K562 (cell line): ENCODE measurements at regions not wholly inside any gene's neighbourhood (a gene's known extent, or its start where the extent isn't known, plus 50 kb on each side); places are given as distances from the start of the nearest gene placed in this dataset.

Source experiments
- ATAC-seq: fragments of 200-7000 bp; cut with Tn5 transposase; 3 replicates; pipeline ENCODE4 v1.9.1; 2020; ENCODE audit warnings: moderate library complexity
- BruUV-seq: library from RNA; stranded (reverse); fragments of 400-500 nt; replicated peaks from 2 replicates; lab custom pipeline; 2021; lab: Mats Ljungman, UMichigan
- CTCF ChIA-PET: fragments of 300-600 bp; formaldehyde crosslinking; extraction: SDS; loops from one replicate; lab custom pipeline; 2021; ENCODE audit warnings: low intra/inter-chr PET ratio; lab: Yijun Ruan, JAX
- POLR2A ChIA-PET: fragments of 300-600, 350-650 bp; sonication (Branson Sonifier 250); formaldehyde crosslinking; extraction: SDS; loops from one replicate; lab custom pipeline; 2021; ENCODE audit warnings: antibody characterized with exemption, inconsistent platforms; lab: Yijun Ruan, JAX
- DNase-seq, 4 experiments: peaks; one replicate each; pipeline versions ENCODE4 v3.0.0 to v3.0.0-alpha.2; 2011 to 2018; ENCODE audit warnings: low spot score in 3 of 4, mixed read lengths in 3 of 4; ENCODE audit errors: extremely low read depth in 1 of 4
- FAIRE-seq: peaks from 2 replicates; lab custom pipeline; 2011; peaks lifted over from hg19 to GRCh38; lab: Jason Lieb, UNC
- H2AFZ ChIP-seq: 2 replicates; pipeline ENCODE4 v1.6.0; 2011; ENCODE audit warnings: low read depth, low read length, control low read depth, inconsistent platforms
- H3K27ac ChIP-seq: fragments of 200-600 bp; 3 replicates; pipeline ENCODE4 v1.8.0; 2011; ENCODE audit warnings: low read depth, mild to moderate bottlenecking, control low read depth, inconsistent platforms, low read length, moderate library complexity, mixed read lengths; ENCODE audit errors: extremely low read depth
- H3K27me3 ChIP-seq, 2 experiments: fragments of 300-600 bp in 1 of 2; 2 replicates in 1 of 2; 3 replicates in 1 of 2; pipeline versions ENCODE4 v1.6.0 to v1.8.0; 2011; ENCODE audit warnings: inconsistent platforms in 2 of 2, low read length in 2 of 2, mild to moderate bottlenecking in 1 of 2, mixed read lengths in 1 of 2, moderate library complexity in 1 of 2; ENCODE audit not compliant: control insufficient read depth in 2 of 2, insufficient read depth in 2 of 2
- H3K36me3 ChIP-seq: fragments of 300-600 bp; 3 replicates; pipeline ENCODE4 v1.8.0; 2011; ENCODE audit warnings: mild to moderate bottlenecking, low read length, inconsistent platforms; ENCODE audit not compliant: control insufficient read depth, insufficient read depth
- H3K4me1 ChIP-seq, 2 experiments: fragments of 200-600 bp in 1 of 2; replicated peaks in 1 of 2; 2 replicates in 1 of 2; 3 replicates in 1 of 2; pipeline versions ENCODE4 v1.5.1 to v1.8.0; 2011; ENCODE audit warnings: inconsistent platforms in 2 of 2, low read length in 2 of 2, mild to moderate bottlenecking in 1 of 2, mixed read lengths in 1 of 2, moderate library complexity in 1 of 2; ENCODE audit not compliant: control insufficient read depth in 2 of 2, insufficient read depth in 2 of 2
- H3K4me2 ChIP-seq: 2 replicates; pipeline ENCODE4 v1.6.1; 2011; ENCODE audit warnings: low read length, control low read depth, inconsistent platforms, mixed read lengths; ENCODE audit not compliant: insufficient read depth
- H3K4me3 ChIP-seq: fragments of 200-600 bp; sonication (generic), shearing (Covaris generic); 2 replicates; pipeline ENCODE4 v1.5.1; 2016; ENCODE audit warnings: control low read depth, inconsistent platforms
- H3K79me2 ChIP-seq: fragments of 200-600 bp; 3 replicates; pipeline ENCODE4 v1.8.0; 2011; ENCODE audit warnings: low read length, inconsistent platforms; ENCODE audit not compliant: control insufficient read depth, insufficient read depth
- H3K9ac ChIP-seq, 2 experiments: 2 replicates each; pipeline versions ENCODE4 v1.6.0 to v1.6.1; 2011; ENCODE audit warnings: low read depth in 2 of 2, low read length in 2 of 2, control low read depth in 1 of 2, inconsistent platforms in 1 of 2, mild to moderate bottlenecking in 1 of 2, mixed read lengths in 1 of 2; ENCODE audit not compliant: insufficient read depth in 1 of 2
- H3K9me1 ChIP-seq: one replicate; pipeline ENCODE4 v1.6.0; 2011; ENCODE audit warnings: inconsistent platforms, mild to moderate bottlenecking, low read length, moderate library complexity; ENCODE audit not compliant: control insufficient read depth, insufficient read depth
- H3K9me3 ChIP-seq: replicated peaks from 2 replicates; pipeline ENCODE4 v1.5.1; 2011; ENCODE audit warnings: low read depth, low read length, inconsistent platforms; ENCODE audit not compliant: control insufficient read depth, insufficient read depth
- H4K20me1 ChIP-seq: replicated peaks from 2 replicates; pipeline ENCODE4 v1.6.1; 2011; ENCODE audit warnings: low read length, inconsistent platforms, mixed read lengths; ENCODE audit not compliant: control insufficient read depth, insufficient read depth
- TBP ChIP-seq: optimal IDR thresholded peaks from 2 replicates; pipeline ENCODE3; 2011; ENCODE audit warnings: low read depth, low read length, improper control_type of control experiment
- ZNF707 ChIP-seq: fragments of 250-450 bp; sonication (Bioruptor Pico); conservative IDR thresholded peaks from 2 replicates; pipeline ENCODE4 v1.8.0; 2022; ENCODE audit warnings: inconsistent platforms, mild to moderate bottlenecking, moderate library complexity
- WGBS: fragments of 100-300 bp; shearing (Covaris generic); methylation state at CpG from one replicate; pipeline ENCODE4 v1.1.6; 2016; ENCODE audit warnings: low coverage, mixed read lengths; ENCODE audit not compliant: insufficient coverage; ENCODE audit errors: missing lambda C conversion rate; 5-methylcytosine and 5-hydroxymethylcytosine counted together
- in situ Hi-C: fragments of 300-500 bp; cut with MboI; formaldehyde crosslinking; loops from 4 replicates; pipeline ENCODE4 v1.15.0; 2018; ENCODE audit warnings: inconsistent platforms, mixed read lengths
- intact Hi-C: fragments of 100-400 bp; cut with micrococcal nuclease; formaldehyde crosslinking; loops from 2 replicates; pipeline ENCODE4 v1.14.2; 2022
- TF ChIP-seq, protein P1 (sequence below): fragments of 200-600 bp; sonication (generic); IDR thresholded peaks from one replicate; pipeline ENCODE4 v1.6.1; 2012; ENCODE audit warnings: mild to moderate bottlenecking, low read depth, low read length, inconsistent platforms

DNA sequence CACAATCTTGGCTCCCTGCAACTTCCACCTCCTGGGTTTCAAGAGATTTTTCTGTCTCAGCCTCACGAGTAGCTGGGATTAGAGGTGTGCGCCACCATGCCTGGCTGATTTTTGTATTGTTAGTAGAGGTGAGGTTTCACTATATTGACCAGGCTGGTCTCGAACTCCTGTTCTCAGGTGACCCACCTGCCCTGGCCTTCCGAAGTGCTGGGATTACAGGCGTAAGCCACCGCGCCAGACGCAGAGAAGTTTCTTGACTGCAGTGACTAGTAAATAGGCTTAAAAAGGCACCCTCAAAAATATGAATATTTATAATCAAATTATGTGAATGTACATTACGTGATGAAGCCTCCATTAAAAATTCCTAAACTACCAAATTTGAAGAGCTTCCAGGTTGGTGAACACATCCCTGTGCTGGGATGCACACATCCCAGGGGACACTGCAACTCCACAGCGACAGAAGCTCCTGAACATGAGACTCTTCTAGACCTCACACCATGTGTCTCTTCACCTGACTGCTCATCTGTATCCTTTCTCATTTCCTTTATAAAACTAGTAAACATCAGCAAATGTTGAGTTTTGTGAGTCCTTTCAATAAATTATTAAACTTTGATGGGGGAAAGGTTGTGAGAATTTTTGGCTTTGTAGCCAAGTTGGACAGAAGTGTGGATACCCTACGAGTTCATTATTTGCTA, 203.3 kb upstream of the SPOPL start:
- POLR2A ChIA-PET, result interaction anchor here (0.7 kb wide), 1 partner anchor 55 kb away, joined by 3 read pairs; no protein-coding TSS in a partner anchor
- in situ Hi-C loops, result no loop called here
- H3K9me1 ChIP-seq, result no peaks in the 10 kb centered on the region
- no peaks in the 10 kb centered on the region for H4K20me1 ChIP-seq
- ATAC-seq (no peak), FAIRE-seq (no peak), DNase-seq (no peak)
- BruUV-seq, result no TSS peak
- no peak overlapping the region for H3K9ac ChIP-seq
- 14% methylated on average over 11 of the region's 11 CpGs for WGBS
- no peak overlapping the region for H2AFZ ChIP-seq
- H3K79me2 ChIP-seq, result no peaks in the 10 kb centered on the region
- no peak overlapping the region for H3K4me3 ChIP-seq
- no peaks in the 10 kb centered on the region for H3K36me3 ChIP-seq
- no peak overlapping the region for H3K4me2 ChIP-seq
- intact Hi-C loops, result no loop called here
- H3K27me3 ChIP-seq, result no peaks in the 10 kb centered on the region
- CTCF ChIA-PET, result no interaction called here
- H3K9me3 ChIP-seq, result no peaks in the 10 kb centered on the region
- H3K27ac ChIP-seq, result no peak overlapping the region
- no peak for TF ChIP-seq ZNF707 (CRISPR knock-in tag)
- no peaks in the 10 kb centered on the region for H3K4me1 ChIP-seq

DNA sequence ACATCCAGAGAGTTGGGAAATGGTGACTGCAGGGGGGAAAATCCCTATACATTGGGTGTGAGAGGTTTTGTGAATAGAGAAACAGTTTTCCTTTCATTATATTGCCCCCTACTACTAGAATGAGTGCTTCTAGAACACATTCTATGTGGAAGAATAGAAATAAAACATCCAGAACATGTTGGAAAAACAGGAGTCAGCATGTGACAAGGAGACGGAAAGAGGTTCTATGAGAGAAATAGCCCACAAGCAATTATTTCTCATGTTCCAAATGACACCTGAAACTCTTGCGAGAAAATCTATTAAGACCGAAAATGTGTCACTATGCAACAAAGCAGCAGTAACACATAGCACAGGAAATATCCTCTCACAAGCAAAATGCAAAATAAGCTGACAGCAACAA, 202.7 kb upstream of the SPOPL start:
- Histone ChIP-seq H3K9me1 (no peaks in the 10 kb centered on the region), H3K79me2 (no peaks in the 10 kb centered on the region), H3K4me1 (no peaks in the 10 kb centered on the region), H3K4me3 (no peak overlapping the region), H4K20me1 (no peaks in the 10 kb centered on the region), H3K27ac (no peak overlapping the region), H3K9me3 (no peaks in the 10 kb centered on the region), H3K9ac (no peak overlapping the region), H2AFZ (no peak overlapping the region), H3K4me2 (no peak overlapping the region), H3K36me3 (no peaks in the 10 kb centered on the region), H3K27me3 (no peaks in the 10 kb centered on the region)
- POLR2A ChIA-PET, result no interaction called here
- no peak for FAIRE-seq
- no peak for DNase-seq
- 15% methylated on average over 3 of the region's 3 CpGs for WGBS
- ATAC-seq, result no peak
- intact Hi-C loops (no loop called here), in situ Hi-C loops (no loop called here)
- CTCF ChIA-PET, result no interaction called here
- BruUV-seq, result no TSS peak
- TF ChIP-seq, protein P1, sequence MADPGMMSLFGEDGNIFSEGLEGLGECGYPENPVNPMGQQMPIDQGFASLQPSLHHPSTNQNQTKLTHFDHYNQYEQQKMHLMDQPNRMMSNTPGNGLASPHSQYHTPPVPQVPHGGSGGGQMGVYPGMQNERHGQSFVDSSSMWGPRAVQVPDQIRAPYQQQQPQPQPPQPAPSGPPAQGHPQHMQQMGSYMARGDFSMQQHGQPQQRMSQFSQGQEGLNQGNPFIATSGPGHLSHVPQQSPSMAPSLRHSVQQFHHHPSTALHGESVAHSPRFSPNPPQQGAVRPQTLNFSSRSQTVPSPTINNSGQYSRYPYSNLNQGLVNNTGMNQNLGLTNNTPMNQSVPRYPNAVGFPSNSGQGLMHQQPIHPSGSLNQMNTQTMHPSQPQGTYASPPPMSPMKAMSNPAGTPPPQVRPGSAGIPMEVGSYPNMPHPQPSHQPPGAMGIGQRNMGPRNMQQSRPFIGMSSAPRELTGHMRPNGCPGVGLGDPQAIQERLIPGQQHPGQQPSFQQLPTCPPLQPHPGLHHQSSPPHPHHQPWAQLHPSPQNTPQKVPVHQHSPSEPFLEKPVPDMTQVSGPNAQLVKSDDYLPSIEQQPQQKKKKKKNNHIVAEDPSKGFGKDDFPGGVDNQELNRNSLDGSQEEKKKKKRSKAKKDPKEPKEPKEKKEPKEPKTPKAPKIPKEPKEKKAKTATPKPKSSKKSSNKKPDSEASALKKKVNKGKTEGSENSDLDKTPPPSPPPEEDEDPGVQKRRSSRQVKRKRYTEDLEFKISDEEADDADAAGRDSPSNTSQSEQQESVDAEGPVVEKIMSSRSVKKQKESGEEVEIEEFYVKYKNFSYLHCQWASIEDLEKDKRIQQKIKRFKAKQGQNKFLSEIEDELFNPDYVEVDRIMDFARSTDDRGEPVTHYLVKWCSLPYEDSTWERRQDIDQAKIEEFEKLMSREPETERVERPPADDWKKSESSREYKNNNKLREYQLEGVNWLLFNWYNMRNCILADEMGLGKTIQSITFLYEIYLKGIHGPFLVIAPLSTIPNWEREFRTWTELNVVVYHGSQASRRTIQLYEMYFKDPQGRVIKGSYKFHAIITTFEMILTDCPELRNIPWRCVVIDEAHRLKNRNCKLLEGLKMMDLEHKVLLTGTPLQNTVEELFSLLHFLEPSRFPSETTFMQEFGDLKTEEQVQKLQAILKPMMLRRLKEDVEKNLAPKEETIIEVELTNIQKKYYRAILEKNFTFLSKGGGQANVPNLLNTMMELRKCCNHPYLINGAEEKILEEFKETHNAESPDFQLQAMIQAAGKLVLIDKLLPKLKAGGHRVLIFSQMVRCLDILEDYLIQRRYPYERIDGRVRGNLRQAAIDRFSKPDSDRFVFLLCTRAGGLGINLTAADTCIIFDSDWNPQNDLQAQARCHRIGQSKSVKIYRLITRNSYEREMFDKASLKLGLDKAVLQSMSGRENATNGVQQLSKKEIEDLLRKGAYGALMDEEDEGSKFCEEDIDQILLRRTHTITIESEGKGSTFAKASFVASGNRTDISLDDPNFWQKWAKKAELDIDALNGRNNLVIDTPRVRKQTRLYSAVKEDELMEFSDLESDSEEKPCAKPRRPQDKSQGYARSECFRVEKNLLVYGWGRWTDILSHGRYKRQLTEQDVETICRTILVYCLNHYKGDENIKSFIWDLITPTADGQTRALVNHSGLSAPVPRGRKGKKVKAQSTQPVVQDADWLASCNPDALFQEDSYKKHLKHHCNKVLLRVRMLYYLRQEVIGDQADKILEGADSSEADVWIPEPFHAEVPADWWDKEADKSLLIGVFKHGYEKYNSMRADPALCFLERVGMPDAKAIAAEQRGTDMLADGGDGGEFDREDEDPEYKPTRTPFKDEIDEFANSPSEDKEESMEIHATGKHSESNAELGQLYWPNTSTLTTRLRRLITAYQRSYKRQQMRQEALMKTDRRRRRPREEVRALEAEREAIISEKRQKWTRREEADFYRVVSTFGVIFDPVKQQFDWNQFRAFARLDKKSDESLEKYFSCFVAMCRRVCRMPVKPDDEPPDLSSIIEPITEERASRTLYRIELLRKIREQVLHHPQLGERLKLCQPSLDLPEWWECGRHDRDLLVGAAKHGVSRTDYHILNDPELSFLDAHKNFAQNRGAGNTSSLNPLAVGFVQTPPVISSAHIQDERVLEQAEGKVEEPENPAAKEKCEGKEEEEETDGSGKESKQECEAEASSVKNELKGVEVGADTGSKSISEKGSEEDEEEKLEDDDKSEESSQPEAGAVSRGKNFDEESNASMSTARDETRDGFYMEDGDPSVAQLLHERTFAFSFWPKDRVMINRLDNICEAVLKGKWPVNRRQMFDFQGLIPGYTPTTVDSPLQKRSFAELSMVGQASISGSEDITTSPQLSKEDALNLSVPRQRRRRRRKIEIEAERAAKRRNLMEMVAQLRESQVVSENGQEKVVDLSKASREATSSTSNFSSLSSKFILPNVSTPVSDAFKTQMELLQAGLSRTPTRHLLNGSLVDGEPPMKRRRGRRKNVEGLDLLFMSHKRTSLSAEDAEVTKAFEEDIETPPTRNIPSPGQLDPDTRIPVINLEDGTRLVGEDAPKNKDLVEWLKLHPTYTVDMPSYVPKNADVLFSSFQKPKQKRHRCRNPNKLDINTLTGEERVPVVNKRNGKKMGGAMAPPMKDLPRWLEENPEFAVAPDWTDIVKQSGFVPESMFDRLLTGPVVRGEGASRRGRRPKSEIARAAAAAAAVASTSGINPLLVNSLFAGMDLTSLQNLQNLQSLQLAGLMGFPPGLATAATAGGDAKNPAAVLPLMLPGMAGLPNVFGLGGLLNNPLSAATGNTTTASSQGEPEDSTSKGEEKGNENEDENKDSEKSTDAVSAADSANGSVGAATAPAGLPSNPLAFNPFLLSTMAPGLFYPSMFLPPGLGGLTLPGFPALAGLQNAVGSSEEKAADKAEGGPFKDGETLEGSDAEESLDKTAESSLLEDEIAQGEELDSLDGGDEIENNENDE, result no peak
- no peak for TF ChIP-seq TBP
- TF ChIP-seq, all 486 proteins: peak for 0
